SK-N-MC (cell line): ENCODE measurements at regions not wholly inside any gene's neighbourhood (a gene's known extent, or its start where the extent isn't known, plus 50 kb on each side); places are given as distances from the start of the nearest gene placed in this dataset.
"Not testable (repeated sequence)": the region's sequence is repeated elsewhere in the genome, so short reads cannot be mapped to it uniquely, and the experiment has no call there.

Experiments used
- DNase-seq: peaks from one replicate; pipeline ENCODE4 v3.0.0-alpha.2; 2011; ENCODE audit warnings: low read depth, low spot score
- H3K27ac ChIP-seq: fragments of 200-600 bp; sonication (generic); 2 replicates; pipeline ENCODE4 v1.5.1; 2016; ENCODE audit warnings: mixed run types
- H3K36me3 ChIP-seq: fragments of 200-600 bp; sonication (generic); 2 replicates; pipeline ENCODE4 v1.6.1; 2017; ENCODE audit warnings: antibody characterized with exemption, low read length, mixed read lengths; ENCODE audit not compliant: insufficient read depth
- H3K4me3 ChIP-seq: fragments of 200-600 bp; sonication (generic); 2 replicates; pipeline ENCODE4 v1.5.1; 2016
- H3K9ac ChIP-seq: fragments of 200-600 bp; sonication (generic); 2 replicates; pipeline ENCODE4 v1.8.0; 2017; ENCODE audit warnings: mixed run types, mixed read lengths; ENCODE audit not compliant: insufficient read length
- H3K9me3 ChIP-seq: fragments of 200-600 bp; sonication (generic); 2 replicates; pipeline ENCODE4 v1.6.1; 2017; ENCODE audit warnings: low read depth, mild to moderate bottlenecking, antibody characterized with exemption, low read length, moderate library complexity, mixed read lengths
- EZH2 ChIP-seq: fragments of 200-600 bp; sonication (generic); IDR thresholded peaks from one replicate; pipeline ENCODE4 v1.6.1; 2017; ENCODE audit warnings: antibody characterized with exemption
- FOXP2 ChIP-seq: optimal IDR thresholded peaks from 2 replicates; pipeline ENCODE3; 2011; ENCODE audit warnings: mild to moderate bottlenecking, moderate library complexity; ENCODE audit not compliant: insufficient read depth; ENCODE audit errors: extremely low read length, control extremely low read depth
- POLR2AphosphoS5 ChIP-seq: IDR thresholded peaks from 2 replicates; pipeline ENCODE4 v1.6.1; 2012; ENCODE audit warnings: mild to moderate bottlenecking, low read depth, low read length, borderline replicate concordance

DNA sequence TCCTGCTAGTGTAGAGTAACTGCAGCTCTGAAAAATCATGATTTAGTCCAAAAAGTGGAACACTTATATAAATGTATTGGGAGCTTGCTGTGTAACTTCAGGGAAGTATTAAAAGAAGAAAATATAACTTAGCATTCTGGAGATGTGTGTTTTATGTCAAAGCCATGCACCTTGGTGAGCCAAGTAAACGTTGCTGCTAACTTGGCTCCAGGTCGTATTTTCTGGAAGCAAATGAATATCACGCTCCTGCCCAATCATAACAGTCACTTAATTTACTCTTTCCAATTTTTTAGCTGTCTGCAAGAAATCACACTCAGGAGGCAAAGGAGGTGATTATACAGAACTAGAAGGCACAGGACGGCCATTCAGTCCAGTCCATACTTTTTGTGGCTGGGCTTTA, 61.1 kb downstream of the DOP1B start:
- DNase-seq: no peak
- no peak for TF ChIP-seq POLR2AphosphoS5
- H3K9me3 ChIP-seq: no peaks in the 10 kb centered on the region
- H3K36me3 ChIP-seq: no peaks in the 10 kb centered on the region
- H3K27ac ChIP-seq: no peak overlapping the region
- H3K4me3 ChIP-seq: no peak overlapping the region
- H3K9ac ChIP-seq: no peak overlapping the region

DNA sequence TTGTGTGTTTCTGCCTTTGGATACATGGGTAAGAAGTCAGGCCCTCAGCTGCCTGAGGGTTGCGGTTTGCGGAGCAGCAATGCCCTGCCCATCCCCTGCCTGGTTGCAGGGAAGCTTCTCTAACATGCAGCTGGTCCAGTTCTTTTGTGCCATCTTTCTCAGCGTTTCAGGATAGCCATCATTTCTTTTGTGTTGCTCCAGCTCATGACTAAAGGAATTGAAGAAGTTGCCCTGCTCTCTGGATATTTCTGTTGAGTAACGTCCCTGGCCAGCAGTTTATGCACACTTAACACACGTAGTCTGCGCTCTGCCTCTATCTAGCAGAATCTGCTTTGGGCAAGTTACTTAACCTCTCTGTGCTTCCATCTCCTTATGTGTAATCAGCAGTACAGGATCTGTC, 62.1 kb downstream of the DOP1B start:
- Histone ChIP-seq H3K36me3 (no peaks in the 10 kb centered on the region), H3K9ac (no peak overlapping the region), H3K27ac (no peak overlapping the region), H3K9me3 (no peaks in the 10 kb centered on the region), H3K4me3 (no peak overlapping the region)
- TF ChIP-seq POLR2AphosphoS5 (no peak), FOXP2 (no peak), EZH2 (no peak)
- no peak for DNase-seq

DNA sequence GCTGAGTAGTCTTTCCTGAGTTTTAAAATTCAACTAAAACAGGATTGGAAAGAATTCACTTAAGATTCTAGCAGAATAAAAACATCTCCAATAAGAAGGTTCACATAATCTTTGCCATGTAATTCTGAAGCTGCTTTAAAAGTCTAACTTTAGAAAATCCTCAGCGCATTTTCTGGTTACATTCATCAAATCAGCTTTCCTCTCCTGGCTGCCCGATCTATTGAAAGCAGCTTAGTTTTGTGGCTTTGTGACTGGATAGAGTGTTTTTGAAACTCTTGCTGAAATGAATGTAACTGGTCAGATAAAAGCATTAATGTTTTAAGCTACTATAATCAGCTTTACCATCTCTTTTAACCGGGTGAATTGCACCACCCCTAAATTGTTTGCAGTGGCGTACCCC, 66.8 kb downstream of the DOP1B start:
- TF ChIP-seq FOXP2: no peak
- TF ChIP-seq POLR2AphosphoS5: no peak
- no peak for TF ChIP-seq EZH2
- Histone ChIP-seq H3K36me3 (no peaks in the 10 kb centered on the region), H3K9me3 (no peaks in the 10 kb centered on the region), H3K27ac (no peak overlapping the region), H3K4me3 (no peak overlapping the region), H3K9ac (no peak overlapping the region)
- no peak for DNase-seq

DNA sequence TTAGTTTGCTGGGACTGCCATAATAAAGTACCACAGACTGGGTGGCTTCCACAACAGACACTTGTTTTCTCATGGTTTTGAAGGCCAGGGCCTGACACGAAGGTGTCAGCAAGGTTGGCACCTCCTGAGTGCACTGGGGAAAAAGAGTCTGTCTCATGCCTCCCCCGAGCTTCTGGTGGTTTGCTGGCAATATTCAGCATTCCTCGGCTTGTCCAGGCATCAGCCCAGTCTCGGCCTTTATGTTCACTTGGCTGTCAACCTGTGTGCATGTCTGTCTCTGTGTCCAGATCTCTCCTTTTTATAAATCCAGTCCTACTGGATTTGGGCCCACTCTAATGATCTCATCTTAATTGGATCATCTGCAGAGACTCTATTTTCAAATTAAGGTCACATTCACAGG, 72.6 kb downstream of the DOP1B start:
- no peaks in the 10 kb centered on the region for H3K9me3 ChIP-seq
- H3K36me3 ChIP-seq: no peaks in the 10 kb centered on the region
- H3K4me3 ChIP-seq: no peak overlapping the region
- no peak overlapping the region for H3K27ac ChIP-seq
- no peak for TF ChIP-seq EZH2
- no peak for TF ChIP-seq POLR2AphosphoS5
- TF ChIP-seq FOXP2: no peak
- DNase-seq: no peak
- H3K9ac ChIP-seq: no peak overlapping the region

DNA sequence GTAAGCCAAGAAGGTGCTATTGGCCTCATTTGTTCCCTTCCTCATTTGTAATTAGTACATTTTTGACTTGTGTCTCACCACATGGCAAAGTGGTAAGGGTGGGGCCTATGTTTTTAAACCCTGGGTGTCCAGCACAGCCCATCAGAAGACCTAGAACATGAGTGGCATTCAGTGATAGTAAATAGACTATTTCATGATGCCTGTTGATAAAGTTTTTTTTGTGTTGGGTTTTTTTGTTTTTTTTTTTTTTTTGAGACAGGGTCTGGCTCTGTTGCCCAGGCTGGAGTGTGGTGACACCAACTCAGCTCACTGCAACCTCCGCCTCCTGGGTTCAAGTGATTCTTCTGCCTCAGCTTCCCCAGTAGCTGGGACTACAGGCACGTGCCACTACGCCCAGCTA, 74.8 kb downstream of the DOP1B start:
- H3K4me3 ChIP-seq, H3K9ac ChIP-seq, H3K9me3 ChIP-seq, H3K36me3 ChIP-seq, H3K27ac ChIP-seq, DNase-seq: not testable (repeated sequence)

DNA sequence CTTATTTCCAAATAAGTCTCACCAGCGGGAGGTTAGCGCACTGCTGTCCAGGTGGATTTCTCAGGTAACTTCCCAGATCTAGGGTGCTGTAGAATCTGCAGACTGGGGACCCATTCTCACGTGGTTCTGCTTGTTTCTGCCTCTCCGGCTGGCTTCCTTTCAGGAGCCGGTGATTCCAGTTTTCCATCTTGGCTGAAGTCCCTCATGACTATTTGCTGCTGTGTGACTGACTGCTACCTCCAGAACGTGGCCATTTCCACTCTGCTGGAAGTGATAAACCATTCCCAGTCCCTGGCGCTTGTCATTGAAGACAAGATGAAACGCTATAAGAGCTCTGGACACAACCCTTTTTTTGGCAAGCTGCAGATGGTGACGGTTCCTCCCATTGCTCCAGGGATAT, 76.0 kb downstream of the DOP1B start:
- Histone ChIP-seq H3K4me3 (no peak overlapping the region), H3K9ac (no peak overlapping the region), H3K36me3 (no peaks in the 10 kb centered on the region), H3K9me3 (no peaks in the 10 kb centered on the region), H3K27ac (no peak overlapping the region)
- DNase-seq: no peak
- no peak for TF ChIP-seq EZH2
- TF ChIP-seq POLR2AphosphoS5: no peak
- no peak for TF ChIP-seq FOXP2

DNA sequence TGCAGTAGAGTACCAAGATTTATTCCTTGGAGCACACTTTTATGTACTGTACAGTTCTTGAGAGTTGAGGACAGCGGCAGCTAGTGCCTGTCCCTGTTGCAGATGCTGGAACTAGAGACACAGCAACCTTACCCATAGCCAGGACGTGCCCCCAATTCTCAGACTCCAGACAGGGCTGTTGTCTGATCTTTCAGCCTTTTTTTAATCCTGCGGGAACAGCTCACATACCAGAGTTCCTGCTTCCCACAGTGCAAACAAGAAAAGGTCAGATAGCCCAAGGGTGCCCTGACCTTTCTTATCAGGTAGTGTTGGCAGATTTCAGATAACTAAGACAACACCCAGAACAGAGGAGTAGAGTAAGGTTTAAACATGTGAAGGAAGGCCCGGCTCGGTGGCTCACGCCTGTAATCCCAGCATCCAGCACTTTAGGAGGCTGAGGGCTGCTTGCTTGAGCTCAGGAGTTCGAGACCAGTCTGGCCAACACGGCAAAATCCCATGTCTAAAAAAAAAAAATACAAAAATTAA, 78.5 kb downstream of the DOP1B start:
- H3K9ac ChIP-seq: no peak overlapping the region
- no peaks in the 10 kb centered on the region for H3K9me3 ChIP-seq
- no peaks in the 10 kb centered on the region for H3K36me3 ChIP-seq
- H3K4me3 ChIP-seq: no peak overlapping the region
- no peak overlapping the region for H3K27ac ChIP-seq
- DNase-seq: no peak
- TF ChIP-seq FOXP2: no peak
- no peak for TF ChIP-seq POLR2AphosphoS5
- TF ChIP-seq EZH2: no peak

DNA sequence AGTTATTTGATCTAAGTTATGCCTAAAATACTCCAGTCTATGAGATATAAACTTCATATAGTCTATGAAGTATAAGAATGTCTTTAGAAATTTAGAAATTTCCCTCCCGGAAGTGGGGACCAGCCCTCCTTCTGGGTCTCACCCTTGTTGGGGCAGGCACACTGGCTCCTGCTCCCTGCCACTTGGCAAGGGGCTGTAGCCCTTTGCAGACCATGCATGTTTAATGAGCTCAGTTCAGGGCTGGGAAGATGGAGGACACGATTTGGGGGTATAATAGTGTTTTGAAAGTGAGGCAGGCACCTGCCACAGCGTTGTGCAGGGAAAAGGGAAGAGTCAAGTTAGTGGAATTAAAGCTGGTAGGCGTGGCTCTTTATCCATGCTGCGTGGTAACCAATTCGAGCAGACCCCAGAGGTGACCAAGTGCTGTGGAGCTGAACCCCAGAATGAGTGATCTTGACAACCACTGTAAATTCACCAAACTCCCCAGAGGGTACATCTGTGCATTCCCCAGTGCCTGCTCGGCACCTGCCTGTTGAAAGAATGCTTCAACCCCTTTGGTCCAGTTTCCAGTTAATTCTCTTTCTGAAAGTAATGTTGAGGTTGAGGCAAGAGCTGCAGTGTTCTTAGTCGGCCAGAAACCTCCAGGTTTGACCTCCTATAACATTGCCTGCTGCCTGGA, 79.6 kb downstream of the DOP1B start:
- Histone ChIP-seq H3K36me3 (no peaks in the 10 kb centered on the region), H3K4me3 (no peak overlapping the region), H3K9ac (no peak overlapping the region), H3K9me3 (no peaks in the 10 kb centered on the region), H3K27ac (no peak overlapping the region)
- DNase-seq: no peak
- TF ChIP-seq FOXP2 (no peak), EZH2 (no peak), POLR2AphosphoS5 (no peak)

DNA sequence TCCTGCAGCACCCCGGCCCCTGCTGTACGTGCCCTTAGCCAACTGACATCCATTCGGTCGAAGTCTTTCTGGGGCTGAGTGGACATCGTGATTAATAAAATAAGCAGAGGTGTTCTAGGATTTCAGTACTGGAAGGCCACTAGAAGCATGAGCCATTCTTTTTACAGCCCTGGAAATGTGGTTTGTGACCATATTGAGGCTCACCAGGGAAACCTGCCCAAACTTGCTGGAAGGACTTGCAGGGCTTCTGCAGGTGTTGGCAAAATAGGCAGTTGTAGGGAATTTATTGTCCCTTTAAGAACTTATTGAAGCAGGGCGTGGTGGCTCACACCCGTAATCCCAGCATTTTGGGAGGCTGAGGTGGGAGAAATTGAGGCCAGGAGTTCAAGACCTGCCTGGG, 80.8 kb downstream of the DOP1B start:
- Histone ChIP-seq H3K27ac (no peak overlapping the region), H3K36me3 (no peaks in the 10 kb centered on the region)
- TF ChIP-seq EZH2 (no peak), FOXP2 (no peak), POLR2AphosphoS5 (no peak)

More for the DNA sequence above, 80.8 kb downstream of the DOP1B start:
- Histone ChIP-seq H3K9ac (no peak overlapping the region), H3K4me3 (no peak overlapping the region), H3K9me3 (no peaks in the 10 kb centered on the region)
- no peak for DNase-seq
